ENCODE measurements at regions not wholly inside any gene's neighbourhood (a gene's known extent, or its start where the extent isn't known, plus 50 kb on each side); places are given as distances from the start of the nearest gene placed in this dataset.

- H3K14ac ChIP-seq (ENCODE audit: low read length) = no peak overlapping the region
- no peak overlapping the region for H2BK12ac ChIP-seq (ENCODE audit: low read length)
- H3K18ac ChIP-seq (ENCODE audit: low read length) = no peak overlapping the region
- no peak overlapping the region for H4K12ac ChIP-seq (ENCODE audit: low read depth, low read length)
- H3K4ac ChIP-seq (ENCODE audit: low read depth, low read length) = no peak overlapping the region
- no peak overlapping the region for H4K8ac ChIP-seq (ENCODE audit: low read depth, low read length)
- H3K79me2 ChIP-seq (ENCODE audit: control insufficient read depth, insufficient read depth, low read length, poor library complexity) = no peaks in the 10 kb centered on the region
- no peaks in the 10 kb centered on the region for H3K27me3 ChIP-seq (ENCODE audit: insufficient read depth, low read length)
- no peak overlapping the region for H3K4me3 ChIP-seq (ENCODE audit: low read depth, low read length)
- H3K4me1 ChIP-seq (ENCODE audit: control insufficient read depth in 1 of 2, insufficient read depth in 2 of 2, low read length in 2 of 2) = no peaks in the 10 kb centered on the region
- H3K79me1 ChIP-seq (ENCODE audit: low read length) = no peaks in the 10 kb centered on the region
- H3K9ac ChIP-seq (ENCODE audit: low read length) = no peak overlapping the region
- H2AK5ac ChIP-seq (ENCODE audit: low read length) = no peak overlapping the region
- no peak overlapping the region for H2BK5ac ChIP-seq (ENCODE audit: low read depth, low read length, poor library complexity)
- H2BK120ac ChIP-seq (ENCODE audit: insufficient read depth, low read length, poor library complexity) = no peak overlapping the region
- H3K23ac ChIP-seq (ENCODE audit: low read length) = no peak overlapping the region
- H3K9me3 ChIP-seq (ENCODE audit: insufficient read depth, low read depth, low read length) = peaks cover 1% of the 10 kb centered on the region
- H2AFZ ChIP-seq (ENCODE audit: insufficient read depth, low read length, poor library complexity) = no peak overlapping the region
- H3K4me2 ChIP-seq (ENCODE audit: low read length) = no peak overlapping the region
- H3K27ac ChIP-seq (ENCODE audit: low read depth, low read length) = no peak overlapping the region
- no peak for DNase-seq
- no peaks in the 10 kb centered on the region for H3K36me3 ChIP-seq (ENCODE audit: control insufficient read depth in 1 of 2, insufficient read depth in 2 of 2, low read length in 2 of 2)
- no peak overlapping the region for H4K91ac ChIP-seq (ENCODE audit: low read depth, low read length)
These were observed 985.7 kb downstream of the SQOR start for GRCh38 chr15:46620392-46621013.

- H3K9me3 ChIP-seq (ENCODE audit: insufficient read depth, low read depth, low read length) = peaks cover 3% of the 10 kb centered on the region
- no peak overlapping the region for H2BK12ac ChIP-seq (ENCODE audit: low read length)
- no peaks in the 10 kb centered on the region for H3K4me1 ChIP-seq (ENCODE audit: control insufficient read depth in 1 of 2, insufficient read depth in 2 of 2, low read length in 2 of 2)
- H2BK5ac ChIP-seq (ENCODE audit: low read depth, low read length, poor library complexity) = no peak overlapping the region
- H3K18ac ChIP-seq (ENCODE audit: low read length) = no peak overlapping the region
- no peaks in the 10 kb centered on the region for H3K79me1 ChIP-seq (ENCODE audit: low read length)
- no peak for DNase-seq
- H4K8ac ChIP-seq (ENCODE audit: low read depth, low read length) = no peak overlapping the region
- H4K12ac ChIP-seq (ENCODE audit: low read depth, low read length) = no peak overlapping the region
- H3K9ac ChIP-seq (ENCODE audit: low read length) = no peak overlapping the region
- no peak overlapping the region for H4K91ac ChIP-seq (ENCODE audit: low read depth, low read length)
- no peak overlapping the region for H3K4me3 ChIP-seq (ENCODE audit: low read depth, low read length)
- no peak overlapping the region for H3K23ac ChIP-seq (ENCODE audit: low read length)
- no peaks in the 10 kb centered on the region for H3K27me3 ChIP-seq (ENCODE audit: insufficient read depth, low read length)
- no peak overlapping the region for H2BK120ac ChIP-seq (ENCODE audit: insufficient read depth, low read length, poor library complexity)
- no peaks in the 10 kb centered on the region for H3K79me2 ChIP-seq (ENCODE audit: control insufficient read depth, insufficient read depth, low read length, poor library complexity)
- no peaks in the 10 kb centered on the region for H3K36me3 ChIP-seq (ENCODE audit: control insufficient read depth in 1 of 2, insufficient read depth in 2 of 2, low read length in 2 of 2)
- no peak overlapping the region for H3K4me2 ChIP-seq (ENCODE audit: low read length)
- H3K4ac ChIP-seq (ENCODE audit: low read depth, low read length) = no peak overlapping the region
- no peak overlapping the region for H2AK5ac ChIP-seq (ENCODE audit: low read length)
- no peak overlapping the region for H2AFZ ChIP-seq (ENCODE audit: insufficient read depth, low read length, poor library complexity)
- H3K14ac ChIP-seq (ENCODE audit: low read length) = no peak overlapping the region
- no peak overlapping the region for H3K27ac ChIP-seq (ENCODE audit: low read depth, low read length)
- no CpG with 5 or more reads among the region's 2 CpGs for WGBS (ENCODE audit: extremely low coverage, insufficient coverage, insufficient read length)
These were observed 988.0 kb downstream of the SQOR start for GRCh38 chr15:46622851-46623250.

- Histone ChIP-seq H3K4me3 (ENCODE audit: low read depth, low read length) (no peak overlapping the region), H3K79me1 (ENCODE audit: low read length) (no peaks in the 10 kb centered on the region), H3K4me2 (ENCODE audit: low read length) (no peak overlapping the region), H3K79me2 (ENCODE audit: control insufficient read depth, insufficient read depth, low read length, poor library complexity) (no peaks in the 10 kb centered on the region), H2BK12ac (ENCODE audit: low read length) (no peak overlapping the region), H2AK5ac (ENCODE audit: low read length) (no peak overlapping the region), H2BK120ac (ENCODE audit: insufficient read depth, low read length, poor library complexity) (no peak overlapping the region), H3K36me3 (ENCODE audit: control insufficient read depth in 1 of 2, insufficient read depth in 2 of 2, low read length in 2 of 2) (no peaks in the 10 kb centered on the region), H3K9me3 (ENCODE audit: insufficient read depth, low read depth, low read length) (no peaks in the 10 kb centered on the region), H3K27ac (ENCODE audit: low read depth, low read length) (no peak overlapping the region), H2AFZ (ENCODE audit: insufficient read depth, low read length, poor library complexity) (no peak overlapping the region), H3K18ac (ENCODE audit: low read length) (no peak overlapping the region), H4K91ac (ENCODE audit: low read depth, low read length) (no peak overlapping the region), H3K23ac (ENCODE audit: low read length) (no peak overlapping the region), H3K14ac (ENCODE audit: low read length) (no peak overlapping the region), H3K4ac (ENCODE audit: low read depth, low read length) (no peak overlapping the region), H3K4me1 (ENCODE audit: control insufficient read depth in 1 of 2, insufficient read depth in 2 of 2, low read length in 2 of 2) (peaks cover 0 to 4% of the 10 kb centered on the region in 2 experiments), H4K8ac (ENCODE audit: low read depth, low read length) (no peak overlapping the region), H3K9ac (ENCODE audit: low read length) (no peak overlapping the region), H4K12ac (ENCODE audit: low read depth, low read length) (no peak overlapping the region), H2BK5ac (ENCODE audit: low read depth, low read length, poor library complexity) (no peak overlapping the region), H3K27me3 (ENCODE audit: insufficient read depth, low read length) (no peaks in the 10 kb centered on the region)
- WGBS (ENCODE audit: extremely low coverage, insufficient coverage, insufficient read length) = no CpG with 5 or more reads among the region's 1 CpG
- peak; percentile 74 to 80 for DNase-seq
These were observed 1001.4 kb downstream of the SQOR start for GRCh38 chr15:46636206-46636605.

GRCh38 chr15:46644501-46645481, 1010.0 kb downstream of the SQOR start:
- no peak overlapping the region for H4K91ac ChIP-seq (ENCODE audit: low read depth, low read length)
- no peak overlapping the region for H3K4me3 ChIP-seq (ENCODE audit: low read depth, low read length)
- no peak overlapping the region for H2AFZ ChIP-seq (ENCODE audit: insufficient read depth, low read length, poor library complexity)
- no peak overlapping the region for H3K23ac ChIP-seq (ENCODE audit: low read length)
- H3K36me3 ChIP-seq (ENCODE audit: control insufficient read depth in 1 of 2, insufficient read depth in 2 of 2, low read length in 2 of 2) = no peaks in the 10 kb centered on the region
- no peak overlapping the region for H3K9ac ChIP-seq (ENCODE audit: low read length)
- no peak overlapping the region for H4K12ac ChIP-seq (ENCODE audit: low read depth, low read length)
- no peak overlapping the region for H3K27ac ChIP-seq (ENCODE audit: low read depth, low read length)
- no peak overlapping the region for H2BK120ac ChIP-seq (ENCODE audit: insufficient read depth, low read length, poor library complexity)
- H3K79me2 ChIP-seq (ENCODE audit: control insufficient read depth, insufficient read depth, low read length, poor library complexity) = no peaks in the 10 kb centered on the region
- H3K14ac ChIP-seq (ENCODE audit: low read length) = no peak overlapping the region
- H3K9me3 ChIP-seq (ENCODE audit: insufficient read depth, low read depth, low read length) = no peaks in the 10 kb centered on the region
- no peaks in the 10 kb centered on the region for H3K27me3 ChIP-seq (ENCODE audit: insufficient read depth, low read length)
- no peaks in the 10 kb centered on the region for H3K4me1 ChIP-seq (ENCODE audit: control insufficient read depth in 1 of 2, insufficient read depth in 2 of 2, low read length in 2 of 2)
- DNase-seq = no peak
- no peak overlapping the region for H4K8ac ChIP-seq (ENCODE audit: low read depth, low read length)
- H2BK12ac ChIP-seq (ENCODE audit: low read length) = no peak overlapping the region
- H3K4ac ChIP-seq (ENCODE audit: low read depth, low read length) = no peak overlapping the region
- H3K18ac ChIP-seq (ENCODE audit: low read length) = no peak overlapping the region
- no peaks in the 10 kb centered on the region for H3K79me1 ChIP-seq (ENCODE audit: low read length)
- WGBS (ENCODE audit: extremely low coverage, insufficient coverage, insufficient read length) = no CpG with 5 or more reads among the region's 4 CpGs
- H2AK5ac ChIP-seq (ENCODE audit: low read length) = no peak overlapping the region
- no peak overlapping the region for H3K4me2 ChIP-seq (ENCODE audit: low read length)
- H2BK5ac ChIP-seq (ENCODE audit: low read depth, low read length, poor library complexity) = no peak overlapping the region
